Mesenchymal stem cell (in vitro differentiated cells and primary cell): ENCODE measurements at regions not wholly inside any gene's neighbourhood (a gene's known extent, or its start where the extent isn't known, plus 50 kb on each side); places are given as distances from the start of the nearest gene placed in this dataset.

Source experiments
- DNase-seq: peaks from one replicate; pipeline ENCODE4 v3.0.0-alpha.2; 2013
- H2AFZ ChIP-seq: one replicate; pipeline ENCODE4 v1.6.1; 2013; ENCODE audit warnings: low read depth, mild to moderate bottlenecking, control low read depth, inconsistent platforms, low read length, moderate library complexity
- H2AK5ac ChIP-seq: 2 replicates; pipeline ENCODE4 v1.6.1; 2013; ENCODE audit warnings: low read length, moderate library complexity, mild to moderate bottlenecking, inconsistent platforms; ENCODE audit not compliant: severe bottlenecking
- H2BK120ac ChIP-seq: one replicate; pipeline ENCODE4 v1.6.1; 2013; ENCODE audit warnings: low read depth, mild to moderate bottlenecking, inconsistent platforms, low read length, moderate library complexity
- H2BK12ac ChIP-seq, 2 experiments: one replicate each; pipeline ENCODE4 v1.6.1; 2013; ENCODE audit warnings: inconsistent platforms in 2 of 2, low read length in 2 of 2, mild to moderate bottlenecking in 2 of 2, moderate library complexity in 2 of 2, control low read depth in 1 of 2
- H2BK15ac ChIP-seq: one replicate; pipeline ENCODE4 v1.6.1; 2013; ENCODE audit warnings: mild to moderate bottlenecking, low read depth, inconsistent platforms; ENCODE audit not compliant: poor library complexity, severe bottlenecking
- H2BK5ac ChIP-seq: 2 replicates; pipeline ENCODE4 v1.6.1; 2013; ENCODE audit warnings: low read depth, mild to moderate bottlenecking, low read length, control low read depth, inconsistent platforms; ENCODE audit not compliant: poor library complexity, severe bottlenecking
- H3K14ac ChIP-seq, 2 experiments: one replicate each; pipeline ENCODE4 v1.6.1; 2013; ENCODE audit warnings: inconsistent platforms in 2 of 2, low read length in 2 of 2, control low read depth in 1 of 2, mild to moderate bottlenecking in 1 of 2, moderate library complexity in 1 of 2
- H3K18ac ChIP-seq, 2 experiments: one replicate each; pipeline ENCODE4 v1.6.1; 2013; ENCODE audit warnings: inconsistent platforms in 2 of 2, low read length in 2 of 2, control low read depth in 1 of 2, low read depth in 1 of 2, mild to moderate bottlenecking in 1 of 2
- H3K23ac ChIP-seq, 2 experiments: one replicate each; pipeline ENCODE4 v1.6.1; 2013; ENCODE audit warnings: inconsistent platforms in 2 of 2, low read length in 2 of 2, mild to moderate bottlenecking in 2 of 2, moderate library complexity in 2 of 2, control low read depth in 1 of 2
- H3K27ac ChIP-seq: 2 replicates; pipeline ENCODE4 v1.5.1; 2013; ENCODE audit warnings: mild to moderate bottlenecking, moderate library complexity, low read length, control low read depth, inconsistent platforms; ENCODE audit not compliant: poor library complexity, severe bottlenecking
- H3K27me3 ChIP-seq, 2 experiments: 2 replicates each; pipeline versions ENCODE4 v1.6.1 to v1.7.0; 2013; ENCODE audit warnings: low read length in 2 of 2, mild to moderate bottlenecking in 2 of 2, moderate library complexity in 2 of 2, control low read depth in 1 of 2, inconsistent platforms in 1 of 2; ENCODE audit not compliant: control insufficient read depth in 1 of 2, insufficient read depth in 1 of 2
- H3K36me3 ChIP-seq, 2 experiments: 2 replicates each; pipeline versions ENCODE4 v1.6.1 to v1.7.0; 2013; ENCODE audit warnings: low read length in 2 of 2, control low read depth in 1 of 2, inconsistent platforms in 1 of 2, low read depth in 1 of 2, mild to moderate bottlenecking in 1 of 2; ENCODE audit not compliant: insufficient read depth in 2 of 2, control insufficient read depth in 1 of 2
- H3K4ac ChIP-seq, 2 experiments: one replicate each; pipeline ENCODE4 v1.6.1; 2013; ENCODE audit warnings: inconsistent platforms in 2 of 2, low read length in 2 of 2, mild to moderate bottlenecking in 2 of 2, moderate library complexity in 2 of 2, control low read depth in 1 of 2, low read depth in 1 of 2
- H3K4me1 ChIP-seq: 2 replicates; pipeline ENCODE4 v1.6.1; 2013; ENCODE audit warnings: low read depth, low read length, control low read depth; ENCODE audit not compliant: control insufficient read depth, insufficient read depth
- H3K4me2 ChIP-seq: 2 replicates; pipeline ENCODE4 v1.6.1; 2013; ENCODE audit warnings: low read length, mild to moderate bottlenecking, inconsistent platforms; ENCODE audit not compliant: poor library complexity, severe bottlenecking
- H3K4me3 ChIP-seq, 2 experiments: 2 replicates each; pipeline versions ENCODE4 v1.5.1 to v1.7.0; 2013; ENCODE audit warnings: low read length in 2 of 2, mild to moderate bottlenecking in 2 of 2, control low read depth in 1 of 2, low read depth in 1 of 2; ENCODE audit not compliant: insufficient read depth in 1 of 2
- H3K79me1 ChIP-seq: replicated peaks from 2 replicates; pipeline ENCODE4 v1.6.1; 2013; ENCODE audit warnings: mild to moderate bottlenecking, control low read depth, low read length, inconsistent platforms; ENCODE audit not compliant: poor library complexity, severe bottlenecking
- H3K9ac ChIP-seq: 2 replicates; pipeline ENCODE4 v1.7.0; 2013; ENCODE audit warnings: mild to moderate bottlenecking, low read length, moderate library complexity
- H3K9me3 ChIP-seq: 2 replicates; pipeline ENCODE4 v1.7.0; 2013; ENCODE audit warnings: mild to moderate bottlenecking, low read length; ENCODE audit not compliant: control insufficient read depth
- H4K8ac ChIP-seq: one replicate; pipeline ENCODE4 v1.6.1; 2013; ENCODE audit warnings: inconsistent platforms, mild to moderate bottlenecking, low read length, moderate library complexity
- H4K91ac ChIP-seq: one replicate; pipeline ENCODE4 v1.6.1; 2013; ENCODE audit warnings: mild to moderate bottlenecking, low read length, inconsistent platforms
- WGBS: methylation state at CpG from one replicate; pipeline ENCODE4 v1.1.7; 2013; ENCODE audit warnings: mixed read lengths; 5-methylcytosine and 5-hydroxymethylcytosine counted together

GRCh38 chr5:113776168-113776567, 262.7 kb downstream of the YTHDC2 start:
- no peaks in the 10 kb centered on the region for H3K4me1 ChIP-seq
- H2BK5ac ChIP-seq: no peak overlapping the region
- H2BK12ac ChIP-seq: no peak overlapping the region
- DNase-seq: no peak
- no peaks in the 10 kb centered on the region for H3K36me3 ChIP-seq
- no peaks in the 10 kb centered on the region for H3K27me3 ChIP-seq
- H3K4ac ChIP-seq: no peak overlapping the region
- no peak overlapping the region for H4K8ac ChIP-seq
- H2BK120ac ChIP-seq: no peak overlapping the region
- H4K91ac ChIP-seq: no peak overlapping the region
- H3K9ac ChIP-seq: no peak overlapping the region
- no peak overlapping the region for H3K4me2 ChIP-seq
- H3K14ac ChIP-seq: no peak overlapping the region
- no peak overlapping the region for H3K18ac ChIP-seq
- H3K79me1 ChIP-seq: no peaks in the 10 kb centered on the region
- no peak overlapping the region for H2AFZ ChIP-seq
- no peak overlapping the region for H3K27ac ChIP-seq
- no peak overlapping the region for H3K23ac ChIP-seq
- H3K9me3 ChIP-seq: no peaks in the 10 kb centered on the region
- H3K4me3 ChIP-seq: no peak overlapping the region
- H2AK5ac ChIP-seq: no peak overlapping the region
- WGBS: 77% methylated on average over 5 of the region's 5 CpGs
- no peak overlapping the region for H2BK15ac ChIP-seq

- no peak overlapping the region for H3K14ac ChIP-seq
- peak overlapping the region in 1 of 2 experiments; percentile 44 for H3K4me3 ChIP-seq
- H3K18ac ChIP-seq: no peak overlapping the region
- WGBS: 76% methylated on average over 5 of the region's 5 CpGs
- H2BK120ac ChIP-seq: no peak overlapping the region
- no peak overlapping the region for H3K27ac ChIP-seq
- H3K23ac ChIP-seq: no peak overlapping the region
- H3K4me1 ChIP-seq: no peaks in the 10 kb centered on the region
- DNase-seq: no peak
- no peak overlapping the region for H2AFZ ChIP-seq
- no peaks in the 10 kb centered on the region for H3K79me1 ChIP-seq
- no peak overlapping the region for H3K4ac ChIP-seq
- no peaks in the 10 kb centered on the region for H3K27me3 ChIP-seq
- H4K91ac ChIP-seq: no peak overlapping the region
- no peak overlapping the region for H2AK5ac ChIP-seq
- no peaks in the 10 kb centered on the region for H3K36me3 ChIP-seq
- H3K9ac ChIP-seq: no peak overlapping the region
- H4K8ac ChIP-seq: no peak overlapping the region
- no peak overlapping the region for H2BK15ac ChIP-seq
- H3K4me2 ChIP-seq: no peak overlapping the region
- no peaks in the 10 kb centered on the region for H3K9me3 ChIP-seq
- H2BK5ac ChIP-seq: no peak overlapping the region
- no peak overlapping the region for H2BK12ac ChIP-seq
Observed at GRCh38 chr5:113776832-113777525, 263.5 kb downstream of the YTHDC2 start.

- Histone ChIP-seq H2BK15ac (no peak overlapping the region), H3K14ac (no peak overlapping the region), H3K79me1 (no peaks in the 10 kb centered on the region), H2BK120ac (no peak overlapping the region), H3K36me3 (no peaks in the 10 kb centered on the region), H2BK12ac (no peak overlapping the region), H3K9ac (no peak overlapping the region), H4K8ac (no peak overlapping the region), H4K91ac (no peak overlapping the region), H3K4me1 (no peaks in the 10 kb centered on the region), H2AK5ac (no peak overlapping the region), H3K4me3 (no peak overlapping the region), H3K9me3 (no peaks in the 10 kb centered on the region), H2BK5ac (no peak overlapping the region), H3K27me3 (no peaks in the 10 kb centered on the region), H3K4me2 (no peak overlapping the region), H3K4ac (no peak overlapping the region), H2AFZ (no peak overlapping the region), H3K18ac (no peak overlapping the region), H3K27ac (no peak overlapping the region), H3K23ac (no peak overlapping the region)
- no peak for DNase-seq
- WGBS: 60% methylated on average over 3 of the region's 4 CpGs
Observed at GRCh38 chr5:113778147-113778546, 264.7 kb downstream of the YTHDC2 start.

- Histone ChIP-seq H3K9ac (no peak overlapping the region), H3K4me3 (no peak overlapping the region), H3K4ac (no peak overlapping the region), H2BK5ac (no peak overlapping the region), H3K9me3 (no peaks in the 10 kb centered on the region), H4K91ac (no peak overlapping the region), H3K36me3 (no peaks in the 10 kb centered on the region), H3K4me2 (no peak overlapping the region), H3K4me1 (no peaks in the 10 kb centered on the region), H2AK5ac (no peak overlapping the region), H3K27me3 (no peaks in the 10 kb centered on the region), H2AFZ (no peak overlapping the region), H3K23ac (no peak overlapping the region), H4K8ac (no peak overlapping the region), H2BK12ac (no peak overlapping the region), H3K18ac (no peak overlapping the region), H3K79me1 (no peaks in the 10 kb centered on the region), H3K14ac (no peak overlapping the region), H3K27ac (no peak overlapping the region), H2BK15ac (no peak overlapping the region), H2BK120ac (no peak overlapping the region)
- 36% methylated on average over 4 of the region's 5 CpGs for WGBS
- DNase-seq: peak; percentile 29
Observed at GRCh38 chr5:113788141-113788655, 274.7 kb downstream of the YTHDC2 start.
